ENCODE measurements at regions not wholly inside any gene's neighbourhood (a gene's known extent, or its start where the extent isn't known, plus 50 kb on each side); places are given as distances from the start of the nearest gene placed in this dataset.

- TF ChIP-seq CTCF (IDR thresholded peaks at IDR 0.05) (no peak), POLR2A (IDR thresholded peaks at IDR 0.05) (no peak)
Measured at GRCh38 chr7:114813624-114814023, 108.3 kb upstream of the MDFIC start.

All from lower leg skin (tissue), 3 donors.